ENCODE measurements at regions not wholly inside any gene's neighbourhood (a gene's known extent, or its start where the extent isn't known, plus 50 kb on each side); places are given as distances from the start of the nearest gene placed in this dataset.

GRCh38 chr1:215360031-215360430 is 207.1 kb upstream of the KCTD3 start:
- TF ChIP-seq CTCF (IDR thresholded peaks at IDR 0.05) (no peak), POLR2A (IDR thresholded peaks at IDR 0.05) (no peak)

Data from adrenal gland (tissue), 5 donors.